ENCODE measurements at regions not wholly inside any gene's neighbourhood (a gene's known extent, or its start where the extent isn't known, plus 50 kb on each side); places are given as distances from the start of the nearest gene placed in this dataset.

DNA sequence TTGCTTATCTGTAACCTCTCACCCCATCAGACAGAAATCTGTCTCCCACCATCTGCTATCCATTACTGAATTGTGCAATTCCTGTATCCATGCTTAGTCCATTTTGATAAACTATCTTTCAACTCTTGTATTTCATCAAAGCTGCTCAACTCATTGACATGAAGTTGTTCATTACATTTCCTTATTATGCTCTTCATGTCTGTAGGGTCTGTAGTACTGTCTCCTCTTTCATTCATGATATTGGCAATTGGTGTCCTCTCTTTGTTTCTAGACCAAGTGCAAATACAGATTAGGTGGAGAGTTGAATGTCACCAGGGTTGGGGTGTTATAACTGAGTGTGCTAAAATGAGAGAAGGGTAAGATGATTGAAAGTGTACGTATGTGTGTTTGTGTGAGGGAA is 69.2 kb upstream of the ADRA2C start:
- Mint-ChIP-seq H3K4me1 (no peaks in the 10 kb centered on the region), H3K9me3 (peaks cover 14% of the 10 kb centered on the region), H3K27me3 (peaks cover 23% of the 10 kb centered on the region)

DNA sequence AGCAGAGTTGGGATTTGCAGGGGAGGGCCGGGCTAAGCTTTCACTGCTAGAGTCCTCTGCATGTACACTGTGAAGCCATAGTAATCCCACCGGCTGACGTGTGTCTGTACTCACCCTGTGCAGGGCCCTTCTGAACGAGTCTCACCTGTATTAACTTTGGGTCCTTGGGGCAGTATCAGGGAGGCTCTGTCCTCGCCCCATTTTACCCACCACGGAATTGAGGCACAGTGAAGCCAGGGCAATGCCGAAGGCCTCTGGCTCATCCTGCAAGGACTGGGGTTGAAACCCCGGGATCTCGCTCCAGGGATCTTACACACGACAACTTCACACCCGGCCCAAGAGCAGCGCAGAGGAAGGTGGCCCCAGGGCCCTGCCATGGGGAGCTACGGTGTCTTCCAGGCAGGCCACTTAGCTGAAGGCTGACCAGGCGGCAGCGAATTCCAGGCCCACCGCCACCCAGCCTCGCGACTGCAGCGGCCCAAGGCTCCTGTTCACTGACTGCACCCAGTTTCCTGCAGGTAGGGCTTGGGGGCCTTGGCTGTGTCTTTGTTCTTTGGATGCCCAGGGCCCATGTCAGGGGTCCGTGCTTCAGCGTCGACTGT is 75.5 kb upstream of the ADRA2C start:
- H3K4me1 Mint-ChIP-seq: no peaks in the 10 kb centered on the region
- H3K9me3 Mint-ChIP-seq: no peaks in the 10 kb centered on the region
- no peak overlapping the region for H3K4me3 Mint-ChIP-seq
- no peaks in the 10 kb centered on the region for H3K36me3 Mint-ChIP-seq
- H3K27me3 Mint-ChIP-seq: peaks cover 9% of the 10 kb centered on the region
- H3K27ac Mint-ChIP-seq: no peak overlapping the region

More for the DNA sequence above, 69.2 kb upstream of the ADRA2C start:
- no peak overlapping the region for H3K27ac Mint-ChIP-seq
- peaks cover 2% of the 10 kb centered on the region for H3K36me3 Mint-ChIP-seq
- no peak overlapping the region for H3K4me3 Mint-ChIP-seq

DNA sequence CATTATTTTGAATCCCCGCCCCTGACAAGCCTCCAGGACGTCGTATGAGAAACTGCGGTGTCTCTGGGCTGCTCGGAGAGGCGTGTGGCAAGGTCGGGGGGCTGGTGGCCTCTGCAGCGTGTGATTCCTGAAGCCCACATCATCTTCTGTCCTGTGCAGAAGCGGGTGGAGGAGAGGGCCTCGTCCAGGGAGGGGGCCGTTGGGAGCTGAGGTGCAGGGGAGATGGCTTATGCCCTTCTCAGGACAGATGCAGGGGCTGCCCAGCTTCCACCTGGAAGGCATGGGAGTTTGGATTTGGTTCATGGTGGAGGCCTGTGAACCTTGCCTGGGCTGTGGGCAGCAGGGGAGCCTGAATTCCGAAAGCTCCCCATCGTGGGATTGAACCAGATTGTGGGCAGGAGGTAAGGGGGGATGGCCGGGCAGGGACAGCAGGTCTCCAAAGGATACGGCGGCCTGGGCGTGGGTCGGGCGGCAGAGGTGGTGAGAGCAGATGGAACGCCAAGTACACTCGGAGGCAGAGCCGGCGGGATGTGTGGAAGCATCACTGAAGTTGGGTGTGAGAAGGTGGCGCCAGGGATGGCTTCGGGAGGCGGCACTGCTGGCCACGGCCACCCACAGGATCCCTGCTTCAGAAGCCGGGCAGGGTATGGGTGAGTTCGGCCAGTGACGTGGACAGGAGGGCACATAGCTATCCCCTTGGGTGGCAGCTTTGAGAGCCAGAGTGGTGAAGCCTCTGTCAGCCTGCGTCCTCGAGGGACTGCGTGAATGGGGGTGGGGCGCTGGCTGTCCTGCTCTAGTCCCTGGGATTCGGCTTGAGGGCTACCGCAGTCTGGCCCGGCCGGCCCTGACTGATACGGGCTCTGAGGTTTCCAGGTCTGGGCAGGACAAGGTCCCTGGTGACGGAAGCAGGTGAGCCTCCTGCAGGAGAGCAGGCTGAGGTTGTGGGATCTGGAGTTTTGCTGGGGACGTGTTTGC is 76.3 kb upstream of the ADRA2C start:
- Mint-ChIP-seq H3K27ac (no peak overlapping the region), H3K4me3 (no peak overlapping the region), H3K27me3 (peaks cover 4% of the 10 kb centered on the region), H3K9me3 (no peaks in the 10 kb centered on the region), H3K4me1 (no peaks in the 10 kb centered on the region), H3K36me3 (no peaks in the 10 kb centered on the region)

DNA sequence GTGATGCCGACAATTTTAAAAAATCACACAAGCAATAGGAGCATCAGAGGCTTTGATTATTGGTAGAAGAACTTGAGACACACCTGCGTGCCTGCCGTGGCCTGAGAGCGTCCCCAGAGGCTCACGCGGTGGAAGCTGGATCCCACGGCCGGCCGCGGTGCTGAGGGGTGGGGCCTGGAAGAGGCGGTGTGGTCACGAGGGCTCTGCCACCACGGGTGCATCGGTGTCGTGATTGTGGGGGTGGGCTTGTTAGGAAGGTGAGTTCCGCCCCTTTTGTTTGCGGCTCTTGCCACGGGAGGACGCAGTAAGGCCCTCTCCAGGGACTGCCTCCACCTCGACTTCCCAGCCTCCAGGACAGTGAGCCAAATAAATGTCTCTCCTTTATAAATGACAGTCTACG is 77.2 kb upstream of the ADRA2C start:
- H3K27ac Mint-ChIP-seq: no peak overlapping the region
- H3K9me3 Mint-ChIP-seq: no peaks in the 10 kb centered on the region
- H3K4me1 Mint-ChIP-seq: no peaks in the 10 kb centered on the region
- no peaks in the 10 kb centered on the region for H3K36me3 Mint-ChIP-seq
- H3K27me3 Mint-ChIP-seq: no peaks in the 10 kb centered on the region
- no peak overlapping the region for H3K4me3 Mint-ChIP-seq

DNA sequence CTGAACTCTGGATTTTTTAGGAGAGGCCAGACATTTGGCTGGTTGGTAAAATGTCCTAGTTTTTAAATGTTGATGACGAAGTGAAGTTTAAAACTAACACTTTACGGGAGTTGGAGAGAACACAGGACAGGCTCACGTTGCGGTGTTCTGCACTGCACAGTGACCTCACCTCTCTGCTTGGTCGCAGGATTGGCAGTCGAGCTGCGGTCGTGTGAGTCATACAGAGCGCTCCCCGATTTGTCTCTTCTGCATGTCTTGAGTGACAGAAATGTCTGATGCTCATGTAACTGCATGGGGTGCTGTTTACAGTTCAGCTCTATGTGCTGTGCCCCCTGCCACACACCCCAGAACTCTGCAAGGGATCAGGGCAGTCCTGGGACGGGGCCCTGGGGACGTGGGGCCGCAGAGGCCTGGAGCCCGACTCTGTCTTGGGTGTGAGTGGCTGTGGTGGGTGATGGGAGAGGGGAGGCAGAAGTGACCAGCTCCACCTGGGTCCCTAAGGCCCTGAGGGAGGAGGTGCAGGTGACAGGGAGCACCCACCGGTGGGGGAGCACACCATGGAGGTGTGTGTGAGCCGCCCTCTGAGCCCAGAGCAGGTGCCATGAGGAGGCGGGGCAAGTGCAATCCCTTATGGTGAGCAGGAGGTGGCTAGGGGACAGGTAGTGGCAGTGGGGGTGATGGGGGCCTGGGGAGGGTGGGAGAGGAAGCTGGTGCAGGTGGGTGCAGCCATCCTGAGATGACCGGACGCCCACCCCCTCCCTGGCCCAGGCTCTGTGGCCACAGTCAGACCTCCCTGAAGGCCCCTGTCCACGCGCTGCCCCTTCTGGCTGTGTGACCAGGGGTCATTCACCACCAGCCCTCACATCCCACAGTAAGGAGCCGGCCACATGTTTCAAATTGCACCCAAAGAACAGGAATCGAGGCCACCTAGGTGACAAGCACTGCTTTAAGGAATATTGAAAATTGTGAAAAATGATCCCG is 77.9 kb upstream of the ADRA2C start:
- Mint-ChIP-seq H3K9me3 (no peaks in the 10 kb centered on the region), H3K4me1 (no peaks in the 10 kb centered on the region), H3K27ac (no peak overlapping the region), H3K4me3 (no peak overlapping the region), H3K27me3 (no peaks in the 10 kb centered on the region), H3K36me3 (no peaks in the 10 kb centered on the region)

DNA sequence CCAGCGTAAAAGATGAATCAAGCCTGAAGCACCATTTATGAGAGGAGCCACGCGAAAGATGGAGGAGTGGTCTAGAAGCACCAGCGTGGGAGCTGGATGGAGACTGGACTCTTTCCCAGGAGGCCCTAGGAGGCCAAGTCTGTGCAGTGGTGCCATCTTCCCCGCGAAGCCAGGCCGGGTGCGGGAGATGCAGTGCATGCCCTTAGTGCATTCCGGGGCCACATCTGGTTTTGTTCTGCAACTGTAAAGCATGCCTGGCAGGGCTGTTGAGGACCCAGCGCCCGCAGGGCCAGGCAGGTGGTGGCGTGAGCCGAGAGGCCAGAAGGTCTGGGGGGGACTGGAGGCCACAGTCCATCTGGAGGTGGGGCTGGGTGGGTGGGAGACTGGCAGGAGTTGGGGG is 78.6 kb upstream of the ADRA2C start:
- Mint-ChIP-seq H3K27ac (no peak overlapping the region), H3K9me3 (no peaks in the 10 kb centered on the region), H3K4me1 (no peaks in the 10 kb centered on the region), H3K27me3 (no peaks in the 10 kb centered on the region), H3K36me3 (no peaks in the 10 kb centered on the region), H3K4me3 (no peak overlapping the region)

DNA sequence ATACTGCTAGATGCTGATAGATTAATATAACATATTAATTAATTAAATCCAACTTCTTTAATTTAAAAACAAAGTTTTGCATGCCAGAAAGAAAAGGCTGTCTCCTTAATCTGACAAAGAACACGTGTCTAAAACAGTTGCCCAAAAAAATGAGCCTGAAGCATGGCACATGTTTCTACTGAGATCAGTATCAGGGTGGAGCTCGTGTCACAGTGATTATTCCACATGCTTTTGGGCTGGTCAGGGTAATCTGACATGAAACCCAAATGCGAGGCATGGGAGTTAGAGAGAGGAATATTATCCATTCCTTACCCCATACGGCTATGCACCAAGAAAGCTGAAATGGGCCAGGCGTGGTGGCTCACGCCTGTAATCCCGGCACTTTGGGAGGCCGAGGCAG is 79.4 kb upstream of the ADRA2C start:
- H3K4me1 Mint-ChIP-seq: no peaks in the 10 kb centered on the region
- no peak overlapping the region for H3K4me3 Mint-ChIP-seq
- no peaks in the 10 kb centered on the region for H3K27me3 Mint-ChIP-seq
- H3K27ac Mint-ChIP-seq: no peak overlapping the region
- no peaks in the 10 kb centered on the region for H3K36me3 Mint-ChIP-seq
- no peaks in the 10 kb centered on the region for H3K9me3 Mint-ChIP-seq

DNA sequence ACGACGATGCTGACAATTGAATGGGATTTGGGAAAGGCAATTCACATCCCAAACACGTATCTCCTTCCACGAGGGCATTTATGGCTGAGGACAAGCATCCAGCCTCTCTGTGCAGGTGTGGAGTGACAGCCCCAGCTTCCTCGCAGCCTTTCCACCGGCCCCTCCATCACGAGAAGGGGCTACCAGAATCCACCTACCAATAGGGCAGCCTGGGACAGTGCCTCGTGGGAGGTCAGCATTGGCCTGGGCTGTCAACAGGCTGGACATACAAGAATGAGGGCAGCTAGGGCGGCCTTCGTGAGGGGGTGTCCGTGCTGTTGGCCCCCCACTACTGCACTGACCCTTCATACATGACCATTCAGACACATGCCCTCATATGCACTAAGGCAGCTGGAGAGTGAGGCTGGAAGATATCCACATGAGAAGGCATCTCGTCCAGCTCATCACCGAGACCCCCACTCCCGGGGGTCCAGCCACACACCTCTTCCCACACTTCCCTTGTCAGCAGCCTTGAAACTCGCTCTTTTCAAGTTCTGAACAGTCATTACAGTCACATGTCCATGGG is 81.0 kb upstream of the ADRA2C start:
- Mint-ChIP-seq H3K4me3 (no peak overlapping the region), H3K9me3 (no peaks in the 10 kb centered on the region), H3K27me3 (no peaks in the 10 kb centered on the region), H3K4me1 (no peaks in the 10 kb centered on the region), H3K36me3 (no peaks in the 10 kb centered on the region), H3K27ac (no peak overlapping the region)

DNA sequence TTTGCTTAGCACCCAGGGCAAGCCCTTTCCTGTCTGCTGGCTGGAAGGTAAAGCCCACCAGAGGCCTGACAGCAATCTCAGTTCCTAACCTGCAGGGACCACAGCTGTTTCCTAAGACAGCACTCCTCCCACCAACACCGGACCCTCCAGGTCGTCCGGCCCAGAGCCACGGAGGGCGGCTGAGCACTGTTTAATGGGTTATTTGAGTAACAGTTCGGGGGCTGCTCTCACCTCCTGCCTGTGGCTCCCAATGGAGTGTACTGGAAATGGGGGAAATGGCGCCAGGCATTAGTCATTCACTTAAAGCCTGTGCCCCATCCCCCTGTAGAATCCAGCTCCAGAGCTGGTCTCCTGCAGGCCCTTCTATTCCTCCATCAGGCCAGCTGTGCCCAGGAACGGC is 81.6 kb upstream of the ADRA2C start:
- no peaks in the 10 kb centered on the region for H3K36me3 Mint-ChIP-seq

DNA sequence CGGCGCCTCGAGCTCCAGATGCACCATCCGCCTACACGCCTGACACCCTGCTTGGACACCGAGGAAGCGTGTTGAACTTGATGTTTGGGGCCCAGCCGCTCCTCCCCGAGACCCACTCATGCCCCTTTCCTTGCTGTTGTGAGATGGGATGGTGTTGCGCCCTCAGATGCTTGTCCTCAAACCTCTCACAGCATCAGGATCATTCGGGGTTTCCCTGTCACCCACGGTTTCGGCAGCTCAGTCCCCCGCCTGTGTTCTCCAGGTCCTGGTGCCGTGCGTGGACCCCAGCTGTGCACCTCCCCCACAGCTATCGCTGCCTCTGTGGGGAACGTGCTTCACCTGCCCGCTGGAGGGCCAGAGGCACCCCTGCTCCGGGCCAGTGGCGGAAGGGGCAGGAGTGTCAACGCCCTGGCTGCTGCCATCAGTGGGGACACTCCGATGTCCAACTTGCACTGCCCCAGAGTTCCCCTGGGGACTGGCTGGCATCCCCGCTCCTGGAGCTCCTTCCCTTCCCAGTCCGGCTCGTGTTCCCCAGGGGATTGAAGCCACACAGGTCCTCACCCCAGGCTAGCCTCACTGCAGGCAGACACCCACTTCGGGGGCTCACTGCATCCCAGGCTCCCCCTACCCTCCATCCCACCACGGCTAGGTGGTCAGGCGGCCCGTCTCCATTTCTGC is 82.3 kb upstream of the ADRA2C start:
- H3K27ac Mint-ChIP-seq: no peak overlapping the region
- no peak overlapping the region for H3K4me3 Mint-ChIP-seq
- no peaks in the 10 kb centered on the region for H3K4me1 Mint-ChIP-seq
- no peaks in the 10 kb centered on the region for H3K36me3 Mint-ChIP-seq
- H3K27me3 Mint-ChIP-seq: no peaks in the 10 kb centered on the region
- H3K9me3 Mint-ChIP-seq: no peaks in the 10 kb centered on the region

More for the DNA sequence above, 81.6 kb upstream of the ADRA2C start:
- Mint-ChIP-seq H3K27ac (no peak overlapping the region), H3K4me3 (no peak overlapping the region), H3K9me3 (no peaks in the 10 kb centered on the region), H3K27me3 (no peaks in the 10 kb centered on the region), H3K4me1 (no peaks in the 10 kb centered on the region)

DNA sequence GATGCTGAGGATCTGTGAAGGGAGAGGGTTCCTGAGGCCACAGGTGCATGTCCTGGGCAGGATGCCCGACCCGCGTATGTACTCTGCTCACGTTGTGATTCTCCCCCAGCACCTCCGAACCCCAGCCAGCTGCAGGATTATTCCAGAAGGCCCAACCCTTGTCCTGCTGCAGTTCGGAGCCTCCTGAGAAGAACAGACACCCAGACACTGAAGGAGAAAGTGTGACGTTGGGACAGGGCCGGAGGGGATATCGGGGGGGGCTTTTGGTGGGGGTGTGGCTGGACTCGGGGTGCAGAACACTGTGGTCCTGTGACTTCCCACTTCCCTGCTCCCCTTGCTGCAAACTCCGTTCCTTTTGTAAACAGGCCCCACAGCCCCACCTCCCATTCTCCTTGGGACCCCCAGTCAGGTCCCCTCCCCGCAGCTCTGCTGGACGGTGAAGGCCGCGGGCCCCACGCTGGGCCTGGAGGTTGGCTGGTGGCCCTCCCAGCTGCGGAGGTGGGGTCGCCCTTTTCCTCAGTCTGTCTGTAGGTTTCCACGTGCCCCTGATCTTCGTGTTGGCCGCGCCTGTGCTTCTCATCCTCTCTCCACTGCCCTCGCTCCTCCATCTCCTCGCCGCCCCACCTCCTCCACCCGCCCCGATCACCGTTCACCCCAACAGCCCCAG is 83.0 kb upstream of the ADRA2C start:
- Mint-ChIP-seq H3K9me3 (no peaks in the 10 kb centered on the region), H3K4me3 (no peak overlapping the region), H3K27ac (no peak overlapping the region), H3K4me1 (no peaks in the 10 kb centered on the region), H3K36me3 (no peaks in the 10 kb centered on the region), H3K27me3 (no peaks in the 10 kb centered on the region)

DNA sequence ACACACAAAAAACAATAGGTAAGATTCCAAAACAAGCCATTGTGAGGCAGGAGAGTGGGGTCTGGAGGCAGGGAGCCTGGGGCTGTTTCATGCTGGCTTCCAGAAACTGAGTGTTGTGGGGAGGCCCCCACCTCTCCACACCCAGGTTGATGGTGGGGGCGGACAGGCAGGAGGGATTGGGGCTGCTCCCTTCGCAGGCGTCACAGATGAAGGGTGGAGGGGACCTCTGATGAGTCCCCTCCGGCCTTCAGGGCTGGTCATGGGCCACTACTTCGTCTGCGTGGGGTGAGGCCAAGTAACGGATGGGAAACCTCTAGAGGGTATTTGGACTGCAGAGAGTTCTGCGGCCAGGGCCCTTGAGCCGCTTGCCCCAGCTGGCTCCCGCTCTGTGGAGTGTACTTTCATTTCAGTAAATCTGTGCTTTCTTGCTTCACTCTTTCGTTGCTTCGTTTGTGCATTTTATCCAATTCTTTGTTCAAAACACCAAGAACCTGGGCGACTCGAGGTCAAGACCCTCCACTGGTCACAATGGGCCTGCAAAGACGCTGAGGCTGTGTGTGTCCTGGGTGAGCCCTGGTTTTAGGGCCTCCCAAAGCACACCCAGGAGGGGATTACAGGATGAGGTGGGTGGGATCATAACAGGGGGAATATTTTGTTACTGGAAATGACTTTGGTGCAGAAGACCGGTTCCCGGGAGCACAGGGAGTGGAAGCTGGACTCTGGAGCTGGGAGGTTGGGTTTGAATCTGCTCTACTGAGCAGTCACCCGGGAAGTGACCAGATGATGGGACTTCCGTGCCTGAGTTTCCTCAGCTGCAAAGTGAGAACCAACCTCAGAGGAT is 83.7 kb upstream of the ADRA2C start:
- H3K9me3 Mint-ChIP-seq: no peaks in the 10 kb centered on the region
- H3K4me3 Mint-ChIP-seq: no peak overlapping the region
- H3K4me1 Mint-ChIP-seq: no peaks in the 10 kb centered on the region
- H3K36me3 Mint-ChIP-seq: no peaks in the 10 kb centered on the region
- no peaks in the 10 kb centered on the region for H3K27me3 Mint-ChIP-seq
- no peak overlapping the region for H3K27ac Mint-ChIP-seq

DNA sequence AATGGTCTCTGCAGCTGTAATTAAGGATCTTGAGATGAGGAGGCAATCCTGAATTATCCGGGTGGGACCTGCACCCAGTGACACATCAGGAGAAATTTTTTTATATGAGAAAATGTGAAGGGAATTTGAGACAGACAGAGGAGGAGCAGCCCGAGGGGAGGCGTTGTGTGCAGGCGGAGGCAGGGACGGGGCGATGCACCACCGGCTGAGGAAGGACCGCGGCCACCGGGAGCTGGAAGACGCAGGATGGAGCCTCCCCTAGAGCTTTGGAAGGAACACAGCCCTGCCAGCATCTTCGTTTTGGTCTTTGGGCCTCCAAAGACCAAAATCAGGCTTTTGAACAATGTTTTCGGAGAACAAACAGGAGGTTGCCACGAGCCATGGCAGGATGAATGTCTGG is 85.0 kb upstream of the ADRA2C start:
- no peak overlapping the region for H3K4me3 Mint-ChIP-seq
- H3K9me3 Mint-ChIP-seq: no peaks in the 10 kb centered on the region
- H3K27me3 Mint-ChIP-seq: peaks cover 2% of the 10 kb centered on the region
- H3K36me3 Mint-ChIP-seq: no peaks in the 10 kb centered on the region
- no peaks in the 10 kb centered on the region for H3K4me1 Mint-ChIP-seq
- no peak overlapping the region for H3K27ac Mint-ChIP-seq

DNA sequence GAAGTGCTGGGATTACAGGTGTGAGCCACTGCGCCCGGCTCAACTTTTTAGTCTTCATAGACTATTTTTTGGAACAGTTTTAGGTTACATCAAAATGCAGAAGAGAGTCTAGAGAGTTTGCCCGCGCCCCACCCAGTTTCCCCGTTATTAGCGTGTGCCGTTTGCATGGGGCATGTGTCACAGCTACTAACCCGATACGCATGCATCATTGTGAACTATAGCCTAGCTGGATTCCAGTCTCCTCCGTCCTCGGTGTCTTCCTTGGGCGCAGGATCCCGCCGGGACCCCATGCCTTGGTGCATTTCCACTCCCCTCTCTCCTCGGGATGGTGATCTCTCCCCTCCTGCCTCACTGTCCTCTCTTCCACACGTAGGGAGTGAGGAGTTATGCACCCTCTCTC is 85.5 kb upstream of the ADRA2C start:
- H3K36me3 Mint-ChIP-seq: no peaks in the 10 kb centered on the region
- H3K27ac Mint-ChIP-seq: no peak overlapping the region
- no peaks in the 10 kb centered on the region for H3K4me1 Mint-ChIP-seq
- no peaks in the 10 kb centered on the region for H3K9me3 Mint-ChIP-seq
- H3K27me3 Mint-ChIP-seq: peaks cover 2% of the 10 kb centered on the region
- H3K4me3 Mint-ChIP-seq: no peak overlapping the region
